Activated CD4-positive, CD25-positive, alpha-beta regulatory T cell treated with anti-CD3 and anti-CD28 coated beads, Interleukin-2, amount 50 U/mL, for 24 hours (primary cell): ENCODE measurements at regions not wholly inside any gene's neighbourhood (a gene's known extent, or its start where the extent isn't known, plus 50 kb on each side); places are given as distances from the start of the nearest gene placed in this dataset.

Source experiments
- ATAC-seq, 2 donors: fragments of 150-1000 bp; cut with Tn5 transposase; one replicate each; pipeline ENCODE4 v1.10.0; 2021; ENCODE audit warnings: mild to moderate bottlenecking in 1 of 2, moderate library complexity in 1 of 2

DNA sequence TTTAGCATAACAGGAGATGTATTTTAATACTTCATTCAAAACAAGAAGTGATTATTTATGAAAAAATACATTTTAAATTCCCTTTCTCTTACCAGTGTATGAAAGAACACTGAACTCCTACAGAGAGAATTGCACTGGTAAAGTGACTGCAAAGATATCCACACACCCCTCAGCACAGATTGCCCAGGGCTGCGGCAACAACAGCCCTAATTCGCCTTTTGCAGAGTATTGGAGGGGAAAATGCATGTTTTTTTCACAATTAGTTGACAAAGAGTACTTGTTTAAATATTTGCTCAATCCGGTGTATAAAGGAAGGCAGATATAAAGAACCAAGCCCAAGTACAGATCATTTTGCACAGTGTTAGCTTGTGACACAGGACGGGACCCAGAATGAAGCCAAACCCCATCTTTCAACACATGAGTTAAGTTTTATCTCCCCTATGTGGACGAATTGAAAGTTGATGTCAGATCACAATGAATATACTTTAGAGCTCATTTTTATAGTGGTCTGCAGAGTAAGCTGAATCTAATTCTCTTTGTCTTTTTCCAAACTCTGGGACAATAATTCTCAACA lies 551.4 kb upstream of the IGFBP7 start:
- no peak for ATAC-seq

DNA sequence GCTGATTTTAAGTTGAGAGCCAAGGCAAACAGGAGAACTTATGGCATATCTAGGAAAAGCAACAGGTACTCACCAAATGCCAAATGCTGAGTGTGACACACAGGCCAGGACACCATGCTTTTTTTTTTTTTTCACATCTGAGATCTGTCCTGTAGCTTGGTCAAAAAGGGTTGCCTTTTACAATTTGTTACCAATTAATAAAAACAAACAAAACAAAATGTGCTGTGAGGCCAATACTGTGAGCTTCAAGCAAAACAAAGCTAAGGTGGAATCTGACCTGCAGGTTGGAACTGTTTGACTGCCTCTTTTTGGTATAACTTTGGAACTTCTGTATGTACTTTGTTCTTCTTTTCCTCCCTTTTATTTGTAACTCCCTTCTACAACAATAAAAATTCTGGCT lies 548.5 kb upstream of the IGFBP7 start:
- no peak for ATAC-seq

DNA sequence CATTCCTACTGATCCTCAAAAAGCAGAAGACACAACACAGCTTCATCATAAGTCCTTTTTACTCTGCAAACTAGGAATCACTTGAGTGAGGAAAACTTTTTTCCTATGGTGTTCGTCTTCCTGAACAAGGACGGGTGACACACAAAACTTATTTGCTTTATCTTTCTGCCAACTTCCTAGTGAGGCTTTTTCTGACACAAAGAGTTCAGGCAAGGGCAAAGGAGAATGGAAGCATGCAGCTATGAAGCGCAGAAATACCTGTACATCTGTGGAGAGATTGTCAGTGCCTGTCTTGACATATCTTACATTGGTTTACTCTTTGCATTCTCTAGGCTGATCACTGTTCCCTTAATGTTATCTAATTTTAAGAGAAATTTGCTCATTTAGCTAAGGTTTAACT lies 548.0 kb upstream of the IGFBP7 start:
- no peak for ATAC-seq

DNA sequence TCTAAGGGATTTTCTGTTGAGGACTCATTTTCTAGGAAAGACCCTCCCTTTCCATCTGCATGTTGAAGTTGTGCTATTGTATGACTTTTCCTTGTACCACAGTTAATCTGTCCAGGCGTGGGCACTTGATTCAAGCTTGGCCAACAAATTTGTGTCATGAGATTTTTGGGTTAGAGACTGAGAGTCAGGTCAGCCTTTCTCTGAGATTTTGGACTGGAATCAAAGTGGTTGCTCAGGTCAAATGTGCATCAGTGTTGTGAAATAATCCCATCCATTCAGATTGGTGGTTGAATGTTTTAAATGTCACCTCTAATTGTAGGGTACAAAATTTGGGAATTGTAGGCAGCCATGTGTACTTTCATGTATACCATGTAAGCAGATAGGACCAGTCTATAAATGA lies 545.2 kb upstream of the IGFBP7 start:
- no peak for ATAC-seq

DNA sequence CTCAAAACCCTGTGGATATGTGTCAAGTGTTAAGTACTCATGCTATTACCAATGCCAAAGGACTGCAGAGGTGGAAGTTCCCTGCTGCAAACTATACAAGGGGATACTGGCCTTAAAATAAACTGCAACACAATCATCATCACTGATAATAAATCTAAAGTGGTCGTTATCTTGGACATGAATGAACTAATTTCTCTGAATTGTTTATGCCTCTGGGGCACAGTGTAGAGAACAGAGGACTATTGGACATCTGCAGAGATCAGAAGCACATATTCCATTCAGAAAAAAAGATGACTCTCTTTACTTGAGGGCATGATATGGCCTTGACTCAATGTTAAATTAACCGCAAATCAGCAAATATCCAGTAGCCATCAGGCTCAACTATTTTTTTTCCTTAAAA lies 542.6 kb upstream of the IGFBP7 start:
- ATAC-seq: no peak

DNA sequence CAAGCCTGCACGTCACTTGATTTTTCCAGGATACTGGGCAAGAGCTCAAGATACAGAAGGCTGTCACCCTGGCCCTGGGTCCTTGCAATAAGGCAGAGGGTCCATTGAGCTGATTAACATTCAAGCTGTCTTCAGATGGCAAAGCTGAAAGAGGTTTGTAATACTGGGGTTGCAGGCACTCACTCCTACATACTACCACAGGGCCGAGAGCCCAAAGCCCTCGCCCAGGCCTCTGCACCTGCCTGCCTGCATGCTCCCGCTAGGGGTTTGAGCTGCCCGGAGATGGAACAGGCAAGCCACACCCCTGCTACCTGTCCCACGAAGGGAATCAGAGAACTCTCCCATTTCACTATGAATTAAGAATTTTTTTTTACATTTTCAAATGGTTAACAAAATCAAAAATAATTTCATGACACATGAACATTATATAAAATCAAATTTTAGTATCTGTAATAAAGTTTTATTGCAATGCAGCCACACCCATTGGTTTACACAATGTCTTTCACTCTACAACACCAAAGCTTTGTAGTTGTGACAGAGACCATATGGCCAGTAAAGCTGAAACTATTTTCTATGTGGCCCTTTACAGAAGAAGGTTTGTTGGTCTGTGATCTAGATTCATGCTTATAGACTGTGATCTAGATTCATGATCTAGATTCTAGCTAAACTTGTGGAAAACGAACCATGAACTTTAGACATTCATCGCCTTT lies 530.4 kb upstream of the IGFBP7 start:
- ATAC-seq: no peak

DNA sequence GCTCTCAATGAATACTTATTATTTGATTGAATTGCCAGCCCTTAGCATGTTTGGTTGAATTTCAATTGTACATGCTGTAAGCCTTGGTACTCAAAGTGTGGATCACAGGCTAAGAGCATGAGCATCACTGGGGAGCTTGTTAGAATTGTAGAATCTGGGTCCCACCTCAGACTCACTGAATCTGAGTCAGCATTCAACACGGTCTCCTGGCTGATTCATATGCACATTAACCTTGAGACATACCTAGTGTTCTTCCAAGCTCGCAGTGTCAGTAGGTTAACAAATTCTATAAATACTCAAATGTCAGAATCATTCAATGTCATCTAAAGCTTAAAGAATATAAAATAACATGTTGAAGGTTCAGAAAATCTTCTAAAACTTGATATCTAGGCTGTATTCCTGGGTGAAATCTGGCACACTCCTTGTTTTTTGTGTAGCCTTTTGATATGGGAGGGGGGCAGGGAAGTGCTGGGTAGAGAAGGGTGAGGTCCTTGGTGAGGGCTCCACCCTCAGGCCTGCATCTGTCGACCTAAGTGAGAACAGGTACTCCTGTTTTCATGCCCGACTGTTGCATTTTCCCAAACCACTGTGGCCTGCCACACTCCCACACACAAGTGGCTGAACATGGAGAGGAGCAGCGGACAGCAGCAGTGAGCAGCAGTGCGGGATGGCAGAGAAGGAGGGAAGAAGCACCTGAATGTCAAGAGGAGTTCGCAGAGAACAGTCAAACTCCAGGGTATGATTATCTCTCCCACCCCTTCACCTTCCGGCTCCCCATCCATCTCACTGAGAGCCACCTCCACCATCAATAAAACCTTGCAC lies 529.6 kb upstream of the IGFBP7 start:
- ATAC-seq: no peak

DNA sequence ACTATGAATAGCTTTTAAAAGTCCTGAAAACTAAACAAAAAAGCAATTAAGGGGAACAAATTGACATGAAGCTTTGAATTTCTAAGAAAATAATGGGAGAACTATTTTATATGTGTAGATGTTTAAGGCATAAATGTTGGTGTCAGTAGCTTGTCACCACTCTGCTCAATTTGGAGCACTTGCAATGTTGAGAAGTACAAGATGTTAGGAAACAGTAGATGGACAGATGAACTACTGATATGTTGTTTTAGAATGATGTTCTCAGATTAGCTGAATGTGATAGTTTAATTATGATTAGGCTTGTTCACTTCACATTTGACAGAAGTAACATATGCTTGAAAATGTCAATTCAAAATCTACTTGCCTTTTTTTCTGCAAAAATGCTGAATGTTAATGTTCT lies 525.7 kb upstream of the IGFBP7 start:
- ATAC-seq: no peak

DNA sequence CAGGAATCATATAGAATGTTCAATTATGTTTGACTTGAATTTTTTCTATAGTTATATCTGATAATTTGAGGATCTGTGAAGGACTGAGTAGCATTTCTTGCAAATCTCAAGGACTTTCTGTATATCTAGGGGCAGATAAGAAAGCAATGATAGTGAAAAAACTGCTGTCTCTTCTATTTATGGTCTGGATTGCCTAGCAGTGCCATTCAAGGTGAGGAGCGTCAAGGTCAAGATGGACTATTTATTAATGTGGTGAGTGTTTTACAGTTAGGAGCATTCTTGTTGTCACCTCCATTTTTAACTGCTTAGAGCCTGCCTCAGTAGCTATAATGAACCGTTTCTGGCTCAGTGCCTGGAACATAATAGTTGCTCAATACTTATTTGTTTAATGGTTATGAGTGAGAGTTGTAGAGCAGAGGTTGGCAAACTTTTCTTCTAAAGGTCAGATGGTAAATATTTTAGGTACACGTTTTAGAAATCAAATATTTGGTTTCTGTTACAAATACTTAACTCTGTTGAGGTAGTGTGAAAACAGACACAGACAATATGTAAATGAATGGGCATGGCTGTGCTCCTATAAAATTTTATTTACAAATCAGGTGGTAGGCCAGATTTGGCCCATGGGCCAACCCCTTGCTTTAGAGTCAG lies 523.2 kb upstream of the IGFBP7 start:
- ATAC-seq: no peak

DNA sequence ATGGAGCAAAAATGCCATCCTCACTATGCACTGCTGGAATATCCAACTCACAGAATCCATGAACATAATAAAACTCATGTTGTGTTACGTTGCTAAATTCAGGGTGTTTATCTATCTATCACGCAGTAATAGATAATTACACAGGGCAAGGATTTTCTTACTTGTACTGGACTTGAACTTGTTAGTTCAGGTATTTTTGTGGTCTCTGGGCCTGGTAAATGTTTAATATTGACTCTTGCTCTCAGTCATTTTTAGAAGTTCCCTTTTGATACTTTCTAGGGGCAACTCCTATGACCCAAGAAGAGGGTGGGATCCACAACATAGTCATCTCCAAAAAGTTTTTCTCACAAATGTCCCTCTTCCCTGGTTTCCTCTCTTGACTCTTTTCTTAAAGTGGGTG lies 522.4 kb upstream of the IGFBP7 start:
- ATAC-seq: no peak

DNA sequence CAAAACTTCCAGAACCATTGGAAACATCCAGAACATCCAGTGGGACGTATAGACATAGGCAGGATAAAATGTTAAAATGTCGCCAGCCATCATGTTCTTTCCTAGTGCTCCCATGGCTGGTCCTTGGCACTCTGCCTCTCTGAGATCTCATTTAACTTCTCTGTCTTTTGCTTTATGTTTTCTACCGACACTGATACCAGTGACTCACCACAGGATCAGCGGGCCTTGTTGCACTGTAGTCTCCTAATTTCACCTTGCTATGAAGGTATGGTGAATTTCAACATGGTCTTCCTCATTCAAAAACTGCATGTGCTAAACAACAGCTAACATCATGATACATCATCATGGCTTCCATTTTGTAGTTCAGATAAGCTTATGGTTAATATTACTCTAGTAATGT lies 521.0 kb upstream of the IGFBP7 start:
- ATAC-seq: no peak

DNA sequence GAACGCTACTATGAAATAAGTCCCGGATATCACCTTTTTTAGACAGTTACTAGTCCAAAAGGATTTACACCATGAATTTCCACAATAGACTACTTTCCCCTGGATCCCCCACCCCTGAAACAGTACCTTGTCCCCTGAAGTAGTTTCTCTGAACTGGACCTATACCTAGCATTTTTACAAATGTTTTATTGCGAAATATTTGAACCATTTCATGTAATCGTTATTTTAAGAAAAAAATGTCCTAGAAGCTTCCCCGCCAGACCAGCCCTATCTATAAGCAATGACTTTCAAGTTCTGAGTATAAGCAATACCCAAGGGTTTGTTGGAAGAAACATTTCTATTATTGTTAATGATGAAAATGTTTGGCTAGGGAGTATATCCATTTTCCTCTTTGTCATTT lies 517.8 kb upstream of the IGFBP7 start:
- ATAC-seq: no peak

DNA sequence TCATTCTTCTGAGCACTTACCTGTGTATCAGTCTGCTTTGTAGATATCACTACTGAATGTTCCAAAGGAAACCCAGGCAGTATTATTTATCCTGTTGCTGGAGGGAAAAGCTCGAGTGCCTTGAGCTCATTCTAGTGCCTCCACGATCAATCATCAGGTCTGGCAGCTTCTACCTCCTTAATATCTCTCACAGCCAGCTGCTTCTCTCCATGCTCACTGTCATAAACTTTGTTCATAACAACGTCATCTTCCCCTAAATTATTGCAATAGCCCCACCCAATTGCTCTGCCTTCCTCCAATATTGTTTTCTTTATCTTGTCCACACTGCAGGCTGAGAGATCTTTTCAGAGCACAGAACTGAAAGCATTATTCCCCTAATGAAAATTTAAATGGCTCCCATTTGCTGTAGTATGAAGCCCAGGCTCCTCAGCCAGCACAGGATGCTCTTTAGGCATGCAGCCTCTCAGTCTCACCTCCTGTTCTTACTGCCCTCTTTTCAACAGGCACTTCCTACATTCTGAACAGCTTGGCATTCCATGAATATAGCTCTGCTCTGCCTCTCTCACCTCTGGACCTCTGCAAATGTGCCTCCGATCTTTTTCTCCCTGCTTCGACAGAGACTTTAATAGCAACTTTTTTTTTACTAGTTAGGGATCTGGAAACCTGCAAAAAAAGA lies 504.2 kb upstream of the IGFBP7 start:
- no peak for ATAC-seq

DNA sequence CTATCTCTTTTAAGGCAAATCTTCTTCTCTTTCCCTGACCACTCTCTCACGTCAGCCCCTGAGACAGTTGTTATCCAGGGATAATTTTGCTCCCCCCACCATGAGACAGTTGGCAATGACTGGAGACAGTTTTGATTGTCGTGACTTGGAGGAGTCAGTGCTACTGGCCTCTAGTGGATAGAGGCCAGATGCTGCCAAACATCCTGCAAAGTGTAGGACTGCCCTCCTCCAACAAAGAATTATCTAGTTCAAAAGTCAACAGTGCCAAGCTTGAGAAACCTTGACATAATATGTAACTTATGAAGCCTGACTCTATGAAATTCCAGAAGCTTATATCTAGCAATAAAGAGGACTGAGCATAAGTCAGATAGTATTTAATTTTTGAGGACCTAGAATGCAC lies 502.1 kb upstream of the IGFBP7 start:
- no peak for ATAC-seq

DNA sequence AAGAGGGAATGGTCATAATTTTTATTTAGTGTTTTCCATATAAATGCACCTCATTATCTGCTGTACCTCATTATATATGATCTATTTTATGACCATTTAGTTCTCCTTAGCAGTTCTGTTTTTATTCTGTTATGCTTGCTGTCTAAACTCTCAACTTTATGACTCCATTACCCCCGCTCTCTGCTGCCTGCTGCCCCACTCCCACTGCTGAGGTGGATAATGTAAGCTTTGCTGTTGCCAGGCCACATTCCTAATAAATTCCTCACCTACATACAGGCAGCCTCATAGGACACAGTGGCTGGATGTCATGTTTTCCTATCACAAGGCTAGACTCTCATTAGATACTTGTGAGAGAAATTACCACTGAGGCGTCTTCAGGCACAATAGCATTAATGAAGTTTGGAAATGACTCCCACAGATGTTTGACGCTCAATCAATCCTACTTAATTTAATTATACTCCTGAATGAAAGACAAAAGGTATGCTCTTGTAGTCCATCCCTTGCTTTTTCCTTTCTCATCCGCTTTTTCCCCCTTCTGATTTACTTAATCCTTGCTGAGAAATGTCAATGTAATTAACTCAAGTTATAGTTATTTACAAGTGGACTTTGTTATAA lies 497.5 kb upstream of the IGFBP7 start:
- no peak for ATAC-seq

DNA sequence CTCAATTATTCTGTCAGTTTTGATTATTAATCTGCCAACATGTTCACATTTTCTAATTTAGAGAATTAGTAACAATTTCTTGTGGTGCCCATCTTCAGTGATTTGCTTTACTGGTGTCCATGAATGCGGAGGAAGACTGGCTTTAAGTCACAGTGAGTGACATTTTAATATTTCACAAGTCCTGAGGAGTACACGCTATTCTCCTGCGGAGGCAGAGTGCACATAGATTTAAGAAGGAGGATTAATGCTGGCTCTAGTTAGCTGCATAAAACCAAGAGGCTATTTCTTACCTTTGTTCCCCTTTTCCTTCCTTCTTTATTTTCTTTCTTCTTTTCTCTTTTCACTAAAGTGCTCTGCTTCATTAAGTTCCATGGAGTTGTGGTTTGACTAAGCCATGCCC lies 495.2 kb upstream of the IGFBP7 start:
- ATAC-seq: no peak

DNA sequence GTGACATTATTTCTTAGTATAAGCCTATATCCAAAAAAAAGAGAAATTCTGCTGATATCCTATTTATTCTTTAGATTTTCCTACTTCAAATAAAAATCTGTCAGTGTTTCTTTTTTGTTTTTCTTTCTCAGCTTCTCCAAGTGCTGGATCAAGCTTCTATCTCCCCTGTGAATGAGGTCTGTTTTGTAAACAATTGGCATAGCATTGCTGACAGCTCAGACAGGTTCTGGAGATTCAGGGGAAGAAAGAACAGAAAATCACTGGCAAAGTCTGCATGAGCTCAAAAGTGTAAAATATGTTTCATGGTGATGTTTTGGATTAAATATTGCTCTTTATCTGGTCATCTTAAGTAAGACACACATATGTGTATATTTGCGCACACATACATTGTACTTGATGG lies 492.0 kb upstream of the IGFBP7 start:
- ATAC-seq: no peak

DNA sequence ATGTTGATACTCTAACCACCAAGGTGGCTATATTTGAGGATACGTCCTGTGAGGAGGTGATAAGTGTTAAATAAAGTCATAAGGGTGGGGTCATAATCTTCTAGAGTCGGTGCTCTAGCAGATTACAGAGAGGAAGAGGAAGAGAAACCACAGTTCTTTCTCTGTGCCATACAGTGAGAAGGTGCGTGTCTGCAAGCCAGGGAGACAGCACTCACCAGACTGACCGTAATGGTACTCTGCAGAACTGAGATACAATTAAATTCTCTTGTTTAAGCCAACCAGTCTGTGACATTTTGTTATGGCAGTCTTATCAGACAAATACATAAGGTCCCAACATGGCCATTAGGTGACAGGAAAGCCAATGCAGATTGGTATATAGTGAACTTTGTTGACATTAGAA lies 480.9 kb upstream of the IGFBP7 start:
- no peak for ATAC-seq

DNA sequence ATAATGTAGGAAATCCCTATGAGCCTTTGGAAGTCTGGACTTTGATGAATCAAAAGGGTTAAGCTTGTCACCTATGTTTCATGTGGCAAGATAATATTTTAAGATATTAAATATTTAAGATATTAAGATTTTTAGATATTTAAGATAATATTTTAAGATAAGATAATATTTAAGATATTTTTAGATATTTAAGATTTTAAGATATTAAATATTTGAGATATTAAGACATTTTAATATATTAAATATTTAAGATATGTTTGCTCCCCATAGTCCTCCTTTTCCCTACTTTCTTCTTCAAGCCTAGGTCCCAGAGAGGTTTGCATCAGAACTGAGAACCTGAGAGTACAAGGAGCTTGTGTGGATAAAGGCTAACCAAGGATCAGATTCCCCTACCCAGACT lies 478.4 kb upstream of the IGFBP7 start:
- ATAC-seq: no peak

DNA sequence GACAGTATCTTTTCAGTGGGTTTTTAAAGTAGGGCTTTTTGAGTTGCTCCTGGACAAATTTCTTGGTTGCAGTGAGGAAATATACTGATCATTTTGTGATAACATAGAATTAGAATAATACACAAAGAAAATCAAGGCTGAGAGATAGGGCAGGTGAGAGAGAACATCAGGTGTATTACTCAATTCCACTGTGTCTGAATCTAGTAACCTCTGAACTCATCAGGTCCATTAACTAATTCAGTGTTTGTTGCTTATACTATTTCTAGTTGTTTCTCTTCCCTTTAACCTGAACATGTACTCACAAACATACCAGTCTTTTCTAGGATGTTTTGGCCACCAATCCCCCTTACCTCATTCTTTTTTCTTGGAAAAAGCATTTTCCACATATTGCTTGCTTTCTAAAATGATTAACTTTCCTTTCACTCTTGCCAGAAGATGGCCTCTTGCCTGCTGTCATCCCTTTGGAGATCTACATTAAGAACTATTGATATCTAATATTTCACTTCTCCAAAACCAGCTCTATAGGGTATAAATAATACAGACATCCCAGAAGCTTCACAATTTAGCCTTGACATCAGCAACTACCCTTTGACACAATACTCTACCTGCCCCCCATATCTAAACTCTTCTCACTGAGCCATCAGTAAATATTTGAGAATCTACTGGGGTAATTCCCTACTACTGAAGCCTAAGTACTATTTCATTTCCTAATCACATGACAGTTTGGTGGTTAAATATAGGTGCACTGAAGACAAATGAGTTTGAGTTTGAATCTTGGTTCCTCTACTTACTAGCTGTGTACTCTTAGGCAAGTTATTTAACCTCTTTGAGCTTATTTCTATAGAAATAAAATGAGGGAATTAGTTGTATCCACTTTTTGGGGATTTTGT lies 470.8 kb upstream of the IGFBP7 start:
- no peak for ATAC-seq

DNA sequence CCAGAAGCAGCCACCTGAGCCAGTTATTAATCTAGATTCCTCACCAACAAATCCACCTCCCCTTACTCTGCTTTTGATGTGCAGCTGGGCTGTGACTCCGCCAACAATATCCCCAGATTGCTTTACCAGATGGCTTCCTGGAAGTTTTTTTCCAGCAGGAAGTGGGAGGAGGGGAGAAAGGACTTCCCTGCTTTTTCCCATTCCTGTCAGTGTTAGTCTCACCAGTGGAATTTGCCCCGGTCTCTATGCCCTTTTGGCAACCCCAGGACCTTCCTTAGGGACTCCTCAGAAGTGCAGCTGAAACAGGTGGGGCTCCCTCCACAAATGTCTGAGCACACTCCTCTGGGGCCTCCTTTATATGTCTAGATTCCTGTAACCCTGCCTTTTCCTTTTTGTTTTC lies 465.2 kb upstream of the IGFBP7 start:
- no peak for ATAC-seq
